Right lobe of liver (tissue), 4 donors: ENCODE measurements at regions not wholly inside any gene's neighbourhood (a gene's known extent, or its start where the extent isn't known, plus 50 kb on each side); places are given as distances from the start of the nearest gene placed in this dataset.

ENCODE experiments used
- CTCF ChIP-seq, 4 donors: fragments of 200-600 bp in 3 of 4; fragments of 450-650 bp in 1 of 4; IDR thresholded peaks; one replicate each; pipeline versions ENCODE4 v1.5.1 to v1.8.0; 2016 to 2022; ENCODE audit warnings: antibody characterized with exemption in 4 of 4, mild to moderate bottlenecking in 2 of 4
- POLR2A ChIP-seq: fragments of 450-650 bp; IDR thresholded peaks from one replicate; pipeline ENCODE4 v1.6.1; 2017; ENCODE audit warnings: antibody characterized with exemption, mild to moderate bottlenecking
- donor health status: DM: no; HTN: no; CAD: no.
- donor health status: DM: no; HTN: no; CAD: no.
- donor health status: DM: no; HTN: yes; CAD: no.

GRCh38 chr14:27372771-27373170 is 774.9 kb upstream of the NOVA1 start:
- TF ChIP-seq CTCF (IDR thresholded peaks at IDR 0.05) = no peak
- no peak for TF ChIP-seq POLR2A
